Osteoblast (primary cell): ENCODE measurements at regions not wholly inside any gene's neighbourhood (a gene's known extent, or its start where the extent isn't known, plus 50 kb on each side); places are given as distances from the start of the nearest gene placed in this dataset.

Experiments used
- DNase-seq: peaks from one replicate; pipeline ENCODE4 v3.0.0; 2011; ENCODE audit warnings: low spot score, mixed read lengths; ENCODE audit not compliant: insufficient read length; ENCODE audit errors: missing footprints
- H2AFZ ChIP-seq: 2 replicates; pipeline ENCODE4 v1.6.0; 2011; ENCODE audit warnings: mild to moderate bottlenecking, low read length
- H3K27ac ChIP-seq: 2 replicates; pipeline ENCODE4 v1.5.1; 2011; ENCODE audit warnings: mild to moderate bottlenecking, low read depth, low read length, moderate library complexity
- H3K27me3 ChIP-seq: 2 replicates; pipeline ENCODE4 v1.6.0; 2012; ENCODE audit warnings: mild to moderate bottlenecking, control low read depth, inconsistent platforms, low read length, moderate library complexity; ENCODE audit not compliant: insufficient read depth
- H3K36me3 ChIP-seq: 2 replicates; pipeline ENCODE4 v1.5.1; 2011; ENCODE audit warnings: mild to moderate bottlenecking, low read length, control low read depth, moderate library complexity; ENCODE audit not compliant: insufficient read depth
- H3K4me1 ChIP-seq: 2 replicates; pipeline ENCODE4 v1.5.1; 2011; ENCODE audit warnings: mild to moderate bottlenecking, low read length, control low read depth, moderate library complexity; ENCODE audit not compliant: insufficient read depth
- H3K4me2 ChIP-seq: 2 replicates; pipeline ENCODE4 v1.6.0; 2011; ENCODE audit warnings: mild to moderate bottlenecking, low read length; ENCODE audit not compliant: insufficient read depth
- H3K4me3 ChIP-seq: fragments of 200-600 bp; sonication (generic); 3 replicates; pipeline ENCODE4 v1.5.1; 2012; ENCODE audit warnings: mild to moderate bottlenecking, low read length, inconsistent platforms; ENCODE audit not compliant: insufficient read depth
- H3K79me2 ChIP-seq: 2 replicates; pipeline ENCODE4 v1.6.0; 2012; ENCODE audit warnings: mild to moderate bottlenecking, low read length, control low read depth, inconsistent platforms; ENCODE audit not compliant: insufficient read depth
- H3K9me3 ChIP-seq: 2 replicates; pipeline ENCODE4 v1.5.1; 2011; ENCODE audit warnings: low read depth, low read length, control low read depth
- H4K20me1 ChIP-seq: 2 replicates; pipeline ENCODE4 v1.6.0; 2012; ENCODE audit warnings: mild to moderate bottlenecking, low read length, control low read depth; ENCODE audit not compliant: insufficient read depth
- TF ChIP-seq, protein P1 (sequence below): IDR thresholded peaks from 2 replicates; pipeline ENCODE4 v1.5.1; 2011; ENCODE audit warnings: mild to moderate bottlenecking, low read depth, low read length, moderate library complexity; ENCODE audit errors: extremely low read depth

DNA sequence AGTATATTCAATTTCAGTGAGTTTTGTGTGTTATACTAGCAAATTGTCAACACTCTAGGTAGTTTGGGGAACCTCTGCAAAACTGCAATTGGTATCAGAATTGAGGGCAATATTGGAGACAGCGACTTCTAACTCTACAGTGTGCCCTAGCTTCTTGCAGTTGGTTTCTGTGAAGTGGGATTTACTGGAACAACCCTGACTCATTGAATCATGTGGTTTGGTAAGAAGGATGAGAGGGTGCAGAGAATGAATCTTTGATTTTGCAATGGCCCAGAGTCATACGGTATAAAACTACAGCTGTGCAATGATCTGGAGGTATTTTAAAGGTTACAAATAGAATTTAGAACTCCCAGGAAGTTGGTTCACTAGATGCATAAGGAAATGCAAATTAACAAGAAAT is 129.1 kb upstream of the PPP1R3A start:
- TF ChIP-seq, protein P1, sequence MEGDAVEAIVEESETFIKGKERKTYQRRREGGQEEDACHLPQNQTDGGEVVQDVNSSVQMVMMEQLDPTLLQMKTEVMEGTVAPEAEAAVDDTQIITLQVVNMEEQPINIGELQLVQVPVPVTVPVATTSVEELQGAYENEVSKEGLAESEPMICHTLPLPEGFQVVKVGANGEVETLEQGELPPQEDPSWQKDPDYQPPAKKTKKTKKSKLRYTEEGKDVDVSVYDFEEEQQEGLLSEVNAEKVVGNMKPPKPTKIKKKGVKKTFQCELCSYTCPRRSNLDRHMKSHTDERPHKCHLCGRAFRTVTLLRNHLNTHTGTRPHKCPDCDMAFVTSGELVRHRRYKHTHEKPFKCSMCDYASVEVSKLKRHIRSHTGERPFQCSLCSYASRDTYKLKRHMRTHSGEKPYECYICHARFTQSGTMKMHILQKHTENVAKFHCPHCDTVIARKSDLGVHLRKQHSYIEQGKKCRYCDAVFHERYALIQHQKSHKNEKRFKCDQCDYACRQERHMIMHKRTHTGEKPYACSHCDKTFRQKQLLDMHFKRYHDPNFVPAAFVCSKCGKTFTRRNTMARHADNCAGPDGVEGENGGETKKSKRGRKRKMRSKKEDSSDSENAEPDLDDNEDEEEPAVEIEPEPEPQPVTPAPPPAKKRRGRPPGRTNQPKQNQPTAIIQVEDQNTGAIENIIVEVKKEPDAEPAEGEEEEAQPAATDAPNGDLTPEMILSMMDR = no peak

DNA sequence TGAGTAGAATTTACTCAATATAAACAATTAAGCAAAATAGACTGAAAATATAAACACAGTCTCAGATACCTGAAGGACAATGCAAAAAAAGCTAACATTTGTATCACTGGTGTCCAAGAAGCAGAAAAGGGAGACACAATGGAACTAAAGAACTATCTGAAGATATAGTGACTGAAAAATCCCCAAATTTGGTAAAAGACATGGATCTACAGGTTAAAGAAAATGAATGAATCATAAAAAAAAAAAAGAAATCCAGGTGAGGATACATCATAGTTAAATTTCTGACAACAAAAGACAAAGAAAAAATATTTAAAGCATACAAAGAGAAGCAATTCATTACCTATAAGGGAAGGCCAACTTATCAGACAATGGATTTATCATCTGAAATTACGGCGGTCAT is 114.7 kb upstream of the PPP1R3A start:
- no peaks in the 10 kb centered on the region for H4K20me1 ChIP-seq
- H3K4me1 ChIP-seq = no peaks in the 10 kb centered on the region
- H3K9me3 ChIP-seq = no peaks in the 10 kb centered on the region
- DNase-seq = no peak
- no peaks in the 10 kb centered on the region for H3K27me3 ChIP-seq
- no peak overlapping the region for H3K4me3 ChIP-seq
- no peak overlapping the region for H3K27ac ChIP-seq
- H3K4me2 ChIP-seq = no peak overlapping the region
- no peak overlapping the region for H2AFZ ChIP-seq
- TF ChIP-seq, protein P1 = no peak
- no peaks in the 10 kb centered on the region for H3K36me3 ChIP-seq
- no peaks in the 10 kb centered on the region for H3K79me2 ChIP-seq

More for the DNA sequence above, 129.1 kb upstream of the PPP1R3A start:
- Histone ChIP-seq H3K4me3 (peak overlapping the region; percentile 55), H3K27ac (peak overlapping the region; percentile 50), H2AFZ (no peak overlapping the region), H3K27me3 (no peaks in the 10 kb centered on the region), H3K36me3 (no peaks in the 10 kb centered on the region), H4K20me1 (no peaks in the 10 kb centered on the region), H3K79me2 (no peaks in the 10 kb centered on the region), H3K4me2 (peak overlapping the region; percentile 79), H3K4me1 (peaks cover 18% of the 10 kb centered on the region), H3K9me3 (no peaks in the 10 kb centered on the region)
- DNase-seq = peak; percentile 75

DNA sequence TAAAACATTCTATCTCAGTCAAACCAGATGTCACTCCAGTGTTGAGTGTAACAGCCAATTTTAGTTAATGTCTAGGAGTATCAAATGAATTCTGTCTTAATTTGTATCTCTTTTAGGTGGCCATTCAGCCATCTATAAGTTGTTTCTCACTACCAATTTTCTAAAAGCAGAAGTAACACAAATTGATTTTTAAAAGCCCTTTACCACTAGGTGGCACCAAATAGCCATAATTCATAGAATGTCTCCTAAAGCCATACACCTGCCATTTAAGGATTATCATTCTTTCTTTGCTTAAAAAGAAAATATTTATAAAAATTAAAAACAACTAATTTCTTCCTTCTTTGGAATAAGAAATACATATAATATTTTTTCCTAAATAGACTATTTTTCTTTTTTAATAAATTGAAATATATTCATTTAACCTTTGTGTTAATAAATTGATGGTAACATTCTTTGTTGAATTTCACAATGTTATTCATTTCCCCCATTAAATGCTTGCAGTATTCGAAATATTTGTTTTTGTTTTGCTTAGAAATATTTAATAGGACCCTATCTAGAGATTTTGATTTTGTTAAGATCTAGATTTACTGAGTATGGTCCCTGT is 107.8 kb upstream of the PPP1R3A start:
- DNase-seq = no peak
- no peaks in the 10 kb centered on the region for H3K27me3 ChIP-seq
- no peak overlapping the region for H3K27ac ChIP-seq
- H3K4me2 ChIP-seq = no peak overlapping the region
- TF ChIP-seq, protein P1 = peak; percentile 56
- no peaks in the 10 kb centered on the region for H3K36me3 ChIP-seq
- no peaks in the 10 kb centered on the region for H3K79me2 ChIP-seq
- no peaks in the 10 kb centered on the region for H3K4me1 ChIP-seq
- H2AFZ ChIP-seq = no peak overlapping the region
- H3K4me3 ChIP-seq = no peak overlapping the region
- H3K9me3 ChIP-seq = no peaks in the 10 kb centered on the region
- H4K20me1 ChIP-seq = no peaks in the 10 kb centered on the region

DNA sequence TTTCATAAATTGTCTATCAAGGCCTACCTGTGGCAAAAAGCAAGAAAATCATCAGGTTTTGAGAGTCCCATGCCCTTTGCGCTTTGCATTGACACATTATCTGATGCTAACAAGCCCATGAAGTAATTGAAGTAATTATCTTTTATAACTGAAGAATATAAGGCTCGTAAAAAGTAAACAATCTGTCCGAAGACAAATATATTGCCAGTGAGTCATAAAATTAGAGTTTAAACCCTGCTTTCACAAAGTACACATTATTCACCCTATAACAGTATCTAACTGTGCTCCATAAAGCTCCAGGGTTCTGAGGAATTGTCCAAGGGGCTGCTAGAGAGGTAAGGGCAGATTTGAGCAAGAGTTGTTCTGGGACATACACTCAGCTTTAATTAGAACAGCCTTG is 102.3 kb upstream of the PPP1R3A start:
- Histone ChIP-seq H2AFZ (peak overlapping the region; percentile 10), H3K4me3 (no peak overlapping the region), H3K27ac (no peak overlapping the region), H3K4me2 (peak overlapping the region; percentile 10), H3K27me3 (no peaks in the 10 kb centered on the region), H3K4me1 (peaks cover 3% of the 10 kb centered on the region), H4K20me1 (no peaks in the 10 kb centered on the region), H3K9me3 (no peaks in the 10 kb centered on the region), H3K36me3 (no peaks in the 10 kb centered on the region), H3K79me2 (no peaks in the 10 kb centered on the region)
- no peak for DNase-seq
- TF ChIP-seq, protein P1 = no peak
